Psoas muscle (tissue), 7 donors: ENCODE measurements at regions not wholly inside any gene's neighbourhood (a gene's known extent, or its start where the extent isn't known, plus 50 kb on each side); places are given as distances from the start of the nearest gene placed in this dataset.

Experiments
- ATAC-seq, 4 donors: fragments of 200-7000 bp; cut with Tn5 transposase; one replicate each; pipeline ENCODE4 v1.9.1; 2020; ENCODE audit warnings: moderate library complexity in 3 of 4, mild to moderate bottlenecking in 2 of 4
- DNase-seq, 2 donors: peaks; one replicate each; pipeline ENCODE4 v3.0.0-alpha.2; 2020
- H3K27ac ChIP-seq: fragments of 200-600 bp; one replicate; pipeline ENCODE4 v1.8.0; 2022
- H3K27me3 ChIP-seq, 3 donors: fragments of 200-600 bp in 1 of 3; one replicate each; pipeline versions ENCODE4 v1.6.1 to v1.8.0; 2013 to 2022; ENCODE audit warnings: low read length in 2 of 3, mild to moderate bottlenecking in 2 of 3, moderate library complexity in 1 of 3; ENCODE audit not compliant: insufficient read depth in 3 of 3
- H3K36me3 ChIP-seq, 2 donors: fragments of 200-600 bp in 1 of 2; one replicate each; pipeline versions ENCODE4 v1.6.1 to v1.8.0; 2013 to 2022; ENCODE audit warnings: low read depth in 1 of 2, mild to moderate bottlenecking in 1 of 2, moderate library complexity in 1 of 2; ENCODE audit not compliant: insufficient read depth in 1 of 2
- H3K4me1 ChIP-seq: fragments of 200-600 bp; one replicate; pipeline ENCODE4 v1.8.0; 2022
- H3K4me3 ChIP-seq: fragments of 200-600 bp; one replicate; pipeline ENCODE4 v1.8.0; 2022; ENCODE audit warnings: mild to moderate bottlenecking
- H3K9me3 ChIP-seq: fragments of 200-600 bp; one replicate; pipeline ENCODE4 v1.8.0; 2022
- WGBS, 3 donors: extraction: QIAGEN DNeasy Blood & Tissue Kit; methylation state at CpG; one replicate each; pipeline versions ENCODE4 v1.1.6 to v1.1.7; 2013; 5-methylcytosine and 5-hydroxymethylcytosine counted together
- intact Hi-C, 2 donors: fragments of 100-400 bp; cut with DNase I; formaldehyde crosslinking; loops; one replicate each; pipeline versions ENCODE4 v1.11.0 to v1.14.2; 2022
- TF ChIP-seq, protein P1 (sequence below): fragments of 200-600 bp; IDR thresholded peaks from one replicate; pipeline ENCODE4 v1.8.0; 2022; ENCODE audit warnings: antibody characterized with exemption
- donor health status: healthy with polysubstance abuse.
- donor health status: DM: no; HTN: no; CAD: no; lungs with moderate emphysema.
- donor health status: Bipolar disorder and iron deficiency.
- donor health status: healthy.
- donor health status: DM: yes; HTN: yes; CAD: no.
- donor health status: DM: no; HTN: no; CAD: no.
- donor health status: DM: yes; HTN: yes; CAD: no.

DNA sequence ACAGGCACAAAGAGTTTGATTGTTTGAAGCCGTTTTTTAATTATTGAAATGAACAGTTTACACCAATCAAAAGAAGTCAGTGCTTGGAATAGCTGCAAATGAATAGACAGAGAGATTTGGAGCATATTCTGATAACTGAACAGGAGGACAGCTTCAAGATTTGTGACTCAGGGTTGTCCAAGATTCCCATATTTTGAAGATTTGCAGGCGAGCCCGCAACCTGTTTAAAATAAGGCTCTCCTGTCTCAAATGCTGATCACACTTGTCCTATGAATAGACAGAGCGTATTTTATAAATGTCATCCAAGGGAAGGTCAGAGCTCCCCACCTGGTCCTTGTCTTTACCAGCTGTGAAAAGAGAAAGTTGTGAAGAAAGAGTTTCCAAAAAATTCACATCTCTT is 198.7 kb downstream of the RNF144A start:
- Histone ChIP-seq H3K9me3 (no peaks in the 10 kb centered on the region), H3K27ac (no peak overlapping the region), H3K4me3 (no peak overlapping the region), H3K27me3 (no peaks in the 10 kb centered on the region), H3K4me1 (no peaks in the 10 kb centered on the region), H3K36me3 (no peaks in the 10 kb centered on the region)
- intact Hi-C loops = no loop called here
- ATAC-seq (no peak), DNase-seq (no peak)
- TF ChIP-seq, protein P1, sequence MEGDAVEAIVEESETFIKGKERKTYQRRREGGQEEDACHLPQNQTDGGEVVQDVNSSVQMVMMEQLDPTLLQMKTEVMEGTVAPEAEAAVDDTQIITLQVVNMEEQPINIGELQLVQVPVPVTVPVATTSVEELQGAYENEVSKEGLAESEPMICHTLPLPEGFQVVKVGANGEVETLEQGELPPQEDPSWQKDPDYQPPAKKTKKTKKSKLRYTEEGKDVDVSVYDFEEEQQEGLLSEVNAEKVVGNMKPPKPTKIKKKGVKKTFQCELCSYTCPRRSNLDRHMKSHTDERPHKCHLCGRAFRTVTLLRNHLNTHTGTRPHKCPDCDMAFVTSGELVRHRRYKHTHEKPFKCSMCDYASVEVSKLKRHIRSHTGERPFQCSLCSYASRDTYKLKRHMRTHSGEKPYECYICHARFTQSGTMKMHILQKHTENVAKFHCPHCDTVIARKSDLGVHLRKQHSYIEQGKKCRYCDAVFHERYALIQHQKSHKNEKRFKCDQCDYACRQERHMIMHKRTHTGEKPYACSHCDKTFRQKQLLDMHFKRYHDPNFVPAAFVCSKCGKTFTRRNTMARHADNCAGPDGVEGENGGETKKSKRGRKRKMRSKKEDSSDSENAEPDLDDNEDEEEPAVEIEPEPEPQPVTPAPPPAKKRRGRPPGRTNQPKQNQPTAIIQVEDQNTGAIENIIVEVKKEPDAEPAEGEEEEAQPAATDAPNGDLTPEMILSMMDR = no peak
- WGBS, 3 donors = 92 to 99% (median 93%) methylated on average over 4 of the region's 4 CpGs

DNA sequence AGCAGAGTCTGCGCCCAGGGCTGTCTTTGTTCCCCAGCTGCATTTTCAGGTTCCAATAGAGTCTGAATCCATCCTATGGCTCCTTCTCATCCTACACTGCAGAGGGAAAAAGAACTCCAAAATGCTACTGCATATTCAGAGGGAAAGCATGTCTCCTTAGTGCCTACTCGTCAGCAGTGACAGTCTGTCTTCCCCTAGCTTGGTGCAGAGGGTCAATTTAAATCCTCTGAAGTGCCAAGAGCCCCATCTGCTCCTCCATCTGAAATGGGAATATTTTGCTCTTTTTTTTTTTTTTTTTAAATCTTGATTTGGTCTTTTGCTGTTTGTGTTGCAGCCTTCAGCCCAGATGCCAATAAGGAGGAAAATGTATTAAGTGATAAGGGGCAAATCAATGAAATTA is 199.3 kb downstream of the RNF144A start:
- TF ChIP-seq, protein P1 = no peak
- DNase-seq = no peak
- intact Hi-C loops = no loop called here

DNA sequence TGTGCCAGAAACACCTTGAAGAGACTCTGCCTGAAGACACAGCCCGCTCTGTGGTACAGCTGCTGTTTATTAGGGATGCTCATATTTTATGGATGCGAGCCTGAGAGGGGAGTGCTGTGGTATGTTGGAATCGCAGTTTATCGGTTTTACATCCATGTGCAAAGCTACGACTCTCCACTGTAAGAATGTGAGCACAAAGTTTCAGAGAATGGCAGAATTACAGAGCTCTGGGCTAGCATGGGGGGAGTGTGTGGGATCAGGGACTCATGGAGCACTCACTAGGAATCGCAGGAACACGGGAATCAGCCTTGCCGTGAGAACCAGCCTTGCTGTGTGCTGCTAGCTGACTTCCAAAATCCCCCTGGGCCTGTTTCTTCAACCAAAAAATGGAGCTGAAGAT is 199.9 kb downstream of the RNF144A start:
- Histone ChIP-seq H3K36me3 (no peaks in the 10 kb centered on the region), H3K4me1 (no peaks in the 10 kb centered on the region), H3K4me3 (no peak overlapping the region), H3K27ac (no peak overlapping the region), H3K9me3 (no peaks in the 10 kb centered on the region), H3K27me3 (no peaks in the 10 kb centered on the region)
- DNase-seq (no peak), ATAC-seq (no peak)
- intact Hi-C loops = no loop called here
- 81 to 88% (median 82%) methylated on average over 8 of the region's 8 CpGs for WGBS, 3 donors
- TF ChIP-seq, protein P1 = no peak

More for the DNA sequence above, 199.3 kb downstream of the RNF144A start:
- Histone ChIP-seq H3K27me3 (no peaks in the 10 kb centered on the region), H3K4me3 (no peak overlapping the region), H3K27ac (no peak overlapping the region), H3K4me1 (no peaks in the 10 kb centered on the region), H3K9me3 (no peaks in the 10 kb centered on the region), H3K36me3 (no peaks in the 10 kb centered on the region)
- 87 to 88% (median 88%) methylated on average over 2 of the region's 2 CpGs for WGBS, 3 donors
- ATAC-seq = no peak

DNA sequence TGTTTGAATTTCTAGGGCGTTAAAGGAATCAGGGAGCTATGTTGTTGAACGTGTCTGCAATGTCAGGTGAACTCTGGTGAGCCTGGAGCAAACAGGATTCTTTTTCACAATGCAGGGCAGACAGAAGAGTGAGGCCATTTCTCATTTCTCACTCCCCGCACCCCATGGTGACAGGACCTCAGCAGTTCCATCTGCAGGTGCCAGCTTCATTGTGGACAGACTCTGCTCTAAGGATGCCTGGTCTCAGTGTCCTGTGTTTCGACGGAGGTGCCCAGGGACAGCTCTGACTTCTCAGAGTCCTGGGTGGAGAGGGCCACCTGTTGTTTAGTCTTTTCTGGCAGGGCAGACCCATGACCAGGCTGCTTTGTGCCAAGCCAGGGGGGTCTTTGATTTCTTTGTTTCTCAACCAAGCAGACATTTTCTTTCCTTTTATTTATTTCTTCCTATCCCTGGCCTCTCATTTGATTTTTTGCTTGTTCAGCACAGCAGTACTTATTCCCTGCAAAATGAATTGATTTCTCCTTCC is 201.5 kb downstream of the RNF144A start:
- Histone ChIP-seq H3K36me3 (no peaks in the 10 kb centered on the region), H3K27ac (no peak overlapping the region), H3K4me1 (no peaks in the 10 kb centered on the region), H3K9me3 (no peaks in the 10 kb centered on the region), H3K27me3 (no peaks in the 10 kb centered on the region), H3K4me3 (no peak overlapping the region)
- intact Hi-C loops = no loop called here
- no peak for ATAC-seq
- no peak for DNase-seq
- TF ChIP-seq, protein P1 = no peak
- WGBS, 3 donors = 60 to 74% (median 71%) methylated on average over 5 of the region's 5 CpGs

DNA sequence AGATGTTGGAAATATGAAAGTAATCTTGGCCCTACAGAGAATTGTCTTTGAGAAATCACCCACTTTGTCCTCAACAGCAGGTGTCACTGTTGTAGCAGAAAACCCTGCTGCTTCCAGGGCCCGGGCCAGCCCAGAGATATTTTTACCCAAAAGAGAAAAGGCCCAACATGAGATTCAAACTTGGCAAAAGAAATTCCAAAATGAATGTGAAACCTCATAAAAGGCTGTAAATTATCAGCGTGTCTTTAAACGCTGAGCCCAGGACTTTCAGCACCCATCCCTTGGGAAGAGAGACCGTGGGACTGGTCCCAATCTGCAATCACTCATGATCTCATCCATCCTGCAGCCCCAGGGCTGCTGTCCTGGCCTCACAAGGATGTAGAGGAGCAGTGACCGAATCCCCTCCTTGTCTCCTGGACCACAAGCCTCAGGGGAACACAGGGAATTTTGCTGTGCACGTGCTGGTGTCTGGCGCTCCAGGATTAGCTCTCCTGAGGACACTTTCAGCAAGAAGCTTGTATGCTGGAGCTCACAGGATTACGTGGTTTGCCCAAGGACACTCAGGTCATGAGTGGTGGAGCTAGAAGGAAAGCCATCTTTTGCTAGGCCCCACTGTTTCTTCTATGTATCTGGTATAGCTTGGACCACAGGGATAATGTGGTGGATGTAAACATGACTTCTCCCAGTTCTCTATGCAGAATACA is 202.1 kb downstream of the RNF144A start:
- ATAC-seq (no peak), DNase-seq (peak in 1 of 2 donors; percentile 55)
- no peaks in the 10 kb centered on the region for H3K9me3 ChIP-seq
- H3K4me3 ChIP-seq = no peak overlapping the region
- H3K4me1 ChIP-seq = no peaks in the 10 kb centered on the region
- no peak overlapping the region for H3K27ac ChIP-seq
- no peaks in the 10 kb centered on the region for H3K27me3 ChIP-seq
- intact Hi-C loops = no loop called here
- WGBS, 3 donors = 37 to 44% (median 37%) methylated on average over 8 of the region's 8 CpGs
- TF ChIP-seq, protein P1 = peak; percentile 23
- H3K36me3 ChIP-seq = no peaks in the 10 kb centered on the region
